ENCODE measurements at regions not wholly inside any gene's neighbourhood (a gene's known extent, or its start where the extent isn't known, plus 50 kb on each side); places are given as distances from the start of the nearest gene placed in this dataset.

GRCh38 chr1:87878873-87879272 lies 550.2 kb downstream of the LMO4 start:
- ATAC-seq (no peak), DNase-seq (no peak)
- intact Hi-C loops (cut with micrococcal nuclease): no loop called here

- intact Hi-C loops (cut with micrococcal nuclease): no loop called here
- DNase-seq (no peak), ATAC-seq (no peak)
Measured at GRCh38 chr1:87880098-87880760, 551.5 kb downstream of the LMO4 start.

DNA sequence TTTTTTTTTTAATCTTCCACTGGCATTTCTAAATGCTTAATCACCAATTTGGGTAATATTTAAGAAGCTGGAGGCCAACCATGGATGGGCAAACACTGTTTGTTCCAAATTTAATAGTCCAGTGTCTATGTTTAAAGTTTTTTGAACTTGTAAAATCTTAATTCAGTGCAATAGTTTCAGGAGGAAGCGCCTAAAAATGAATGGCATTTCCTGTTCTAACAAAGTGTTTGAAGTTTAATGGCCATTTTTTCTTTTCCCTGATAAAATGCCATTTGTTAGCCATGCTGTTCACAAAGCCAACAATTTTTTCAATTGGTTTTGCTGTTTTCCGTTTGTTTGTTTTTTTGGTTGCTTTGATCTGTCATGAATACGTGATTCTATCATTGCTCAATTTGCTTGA lies 552.1 kb downstream of the LMO4 start:
- ATAC-seq: no peak
- intact Hi-C loops (cut with micrococcal nuclease): no loop called here
- no peak for DNase-seq

DNA sequence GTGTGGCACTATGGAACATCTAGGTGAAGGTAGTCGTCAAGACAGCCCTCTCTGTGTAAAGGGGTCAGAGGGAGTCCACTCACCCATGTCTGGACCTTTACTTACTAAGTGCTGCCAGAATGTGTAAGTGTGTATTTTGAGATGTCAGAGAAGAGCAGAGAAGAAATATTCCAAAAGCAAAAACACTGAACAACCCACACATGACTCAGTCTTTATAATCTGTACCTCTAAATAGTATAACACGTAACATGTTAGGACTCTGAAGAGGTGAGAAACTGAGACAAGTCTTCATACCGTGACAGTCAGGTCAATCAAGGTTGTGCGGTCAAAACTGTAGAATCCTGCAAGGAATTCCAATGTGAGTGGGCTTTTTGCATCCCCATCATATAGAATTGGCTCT lies 555.2 kb downstream of the LMO4 start:
- DNase-seq (no peak), ATAC-seq (no peak)
- intact Hi-C loops (cut with micrococcal nuclease): no loop called here

DNA sequence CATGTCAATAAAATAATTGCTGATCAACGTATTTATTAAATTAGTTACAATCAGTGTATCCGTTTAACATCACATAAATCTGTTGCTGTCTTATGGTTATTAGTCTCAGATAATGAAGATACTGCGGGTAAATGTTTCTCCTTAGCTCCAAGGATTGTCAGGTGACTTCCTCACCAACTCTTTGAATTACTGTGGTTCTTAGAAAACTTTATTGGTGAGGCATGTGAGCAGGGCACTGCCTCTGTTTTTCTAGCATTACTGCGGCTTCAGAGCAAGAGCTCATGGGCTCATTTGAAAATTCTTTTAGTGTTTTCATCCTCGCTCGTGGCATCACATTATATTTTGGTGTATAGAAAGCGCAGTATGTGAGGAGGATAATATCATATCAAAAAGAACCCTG lies 555.9 kb downstream of the LMO4 start:
- ATAC-seq (no peak), DNase-seq (no peak)
- intact Hi-C loops (cut with micrococcal nuclease): no loop called here

DNA sequence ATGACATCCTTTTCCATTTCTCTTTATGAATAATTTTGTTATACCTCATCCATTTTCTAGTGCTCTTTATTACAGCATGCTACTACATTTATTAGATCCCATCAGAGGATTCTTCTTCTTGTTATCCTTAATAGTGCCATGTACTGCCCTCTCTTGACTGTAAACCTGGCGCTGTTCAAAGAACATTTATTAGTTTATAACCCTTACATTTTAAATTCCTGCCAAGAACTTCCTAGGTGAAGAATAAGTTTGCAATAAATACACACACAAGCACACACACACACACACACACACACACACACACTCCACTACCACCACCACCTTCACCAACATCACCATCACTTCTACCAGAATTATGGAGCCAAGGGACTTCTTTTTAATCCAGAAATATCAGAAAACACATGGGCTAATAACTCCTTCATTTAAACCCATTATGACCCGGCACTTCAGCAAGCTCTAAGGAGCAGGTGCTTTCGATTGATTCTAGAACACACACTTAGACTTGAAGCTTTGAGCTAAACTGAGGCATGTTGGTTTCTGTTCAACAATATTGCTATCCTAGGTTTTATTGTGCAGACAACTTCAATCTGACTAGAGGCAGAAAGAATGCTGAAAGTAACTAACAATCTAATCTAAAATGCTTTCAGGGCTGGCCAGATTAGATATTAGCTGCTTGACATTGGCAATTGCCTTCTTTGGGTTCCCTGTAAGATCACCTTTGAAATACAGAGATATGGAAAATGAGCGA lies 556.8 kb downstream of the LMO4 start:
- no peak for DNase-seq
- ATAC-seq: no peak
- intact Hi-C loops (cut with micrococcal nuclease): no loop called here

DNA sequence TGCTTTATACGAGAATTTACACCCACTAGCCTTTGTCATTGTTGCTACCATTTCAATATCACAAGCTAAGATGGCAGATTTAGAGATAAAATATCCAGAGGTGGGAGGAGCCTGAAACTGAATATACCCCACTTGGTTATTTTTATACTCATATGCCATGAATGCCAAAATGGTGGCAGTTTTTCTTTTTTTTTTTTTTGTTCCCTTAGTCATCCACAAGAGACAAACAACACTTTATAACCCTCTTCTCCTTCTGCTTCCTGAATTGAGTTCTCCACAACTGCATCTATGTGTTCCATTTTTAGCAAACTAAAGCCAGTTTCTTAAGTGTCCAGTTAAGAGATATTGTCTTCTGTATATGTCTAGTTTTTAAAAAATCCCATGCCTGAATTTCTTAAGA lies 558.4 kb downstream of the LMO4 start:
- DNase-seq (no peak), ATAC-seq (no peak)
- intact Hi-C loops (cut with micrococcal nuclease): no loop called here

- ATAC-seq (no peak), DNase-seq (no peak)
- intact Hi-C loops (cut with micrococcal nuclease): no loop called here
Measured at GRCh38 chr1:87888446-87888845, 559.8 kb downstream of the LMO4 start.

DNA sequence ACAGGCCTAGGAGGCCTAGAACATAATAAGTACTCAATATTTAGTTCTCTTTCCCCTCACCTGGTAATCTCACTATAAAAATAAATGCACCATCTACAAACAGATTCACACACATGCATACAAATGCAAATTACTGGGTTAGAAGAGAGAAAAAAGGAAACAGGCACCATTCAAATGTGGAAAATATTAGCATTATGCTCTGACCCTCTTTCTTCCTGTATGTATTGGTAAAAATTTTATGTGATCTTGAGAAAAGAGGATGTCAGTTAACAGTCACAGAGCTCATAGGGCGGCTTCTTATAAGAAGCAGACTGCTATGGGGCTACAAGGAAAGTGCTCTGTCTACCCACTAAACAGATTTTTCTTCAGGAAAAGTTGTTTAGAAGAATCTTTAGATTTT lies 565.4 kb downstream of the LMO4 start:
- ATAC-seq (no peak), DNase-seq (no peak)
- intact Hi-C loops (cut with micrococcal nuclease): no loop called here

- intact Hi-C loops (cut with micrococcal nuclease): no loop called here
- DNase-seq: no peak
- ATAC-seq: no peak
Measured at GRCh38 chr1:87897481-87897880, 568.8 kb downstream of the LMO4 start.

- DNase-seq (no peak), ATAC-seq (no peak)
- intact Hi-C loops (cut with micrococcal nuclease): no loop called here
Measured at GRCh38 chr1:87898431-87898830, 569.8 kb downstream of the LMO4 start.

GRCh38 chr1:87899017-87899416 lies 570.3 kb downstream of the LMO4 start:
- ATAC-seq: no peak
- intact Hi-C loops (cut with micrococcal nuclease): no loop called here

GRCh38 chr1:87899746-87900145 lies 571.1 kb downstream of the LMO4 start:
- ATAC-seq (no peak), DNase-seq (no peak)
- intact Hi-C loops (cut with micrococcal nuclease): no loop called here

More at GRCh38 chr1:87899017-87899416, 570.3 kb downstream of the LMO4 start:
- no peak for DNase-seq

- DNase-seq (no peak), ATAC-seq (peak; percentile 71)
- intact Hi-C loops (cut with micrococcal nuclease): no loop called here
Measured at GRCh38 chr1:87902830-87903229, 574.1 kb downstream of the LMO4 start.

DNA sequence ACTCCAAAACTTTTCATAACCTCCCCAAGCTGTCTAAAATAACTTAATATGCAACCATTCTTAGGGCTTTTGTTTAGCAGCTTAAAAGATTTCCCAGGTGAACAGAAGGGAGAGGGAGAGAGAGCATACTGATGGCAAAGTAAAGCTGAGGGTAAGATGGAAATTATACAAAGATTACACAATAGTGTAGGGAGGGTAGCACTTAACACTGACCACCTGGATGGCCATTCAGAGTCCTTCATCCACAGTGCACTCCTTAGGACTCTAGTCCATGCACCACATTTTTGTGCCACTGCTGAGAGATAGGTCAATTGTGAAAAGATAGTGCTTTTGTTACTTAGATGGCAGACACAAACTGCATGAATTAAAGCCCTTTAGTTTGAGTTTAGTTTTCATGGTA lies 574.6 kb downstream of the LMO4 start:
- intact Hi-C loops (cut with micrococcal nuclease): no loop called here
- ATAC-seq (no peak), DNase-seq (no peak)

GRCh38 chr1:87904651-87905050 lies 576.0 kb downstream of the LMO4 start:
- DNase-seq (no peak), ATAC-seq (no peak)

DNA sequence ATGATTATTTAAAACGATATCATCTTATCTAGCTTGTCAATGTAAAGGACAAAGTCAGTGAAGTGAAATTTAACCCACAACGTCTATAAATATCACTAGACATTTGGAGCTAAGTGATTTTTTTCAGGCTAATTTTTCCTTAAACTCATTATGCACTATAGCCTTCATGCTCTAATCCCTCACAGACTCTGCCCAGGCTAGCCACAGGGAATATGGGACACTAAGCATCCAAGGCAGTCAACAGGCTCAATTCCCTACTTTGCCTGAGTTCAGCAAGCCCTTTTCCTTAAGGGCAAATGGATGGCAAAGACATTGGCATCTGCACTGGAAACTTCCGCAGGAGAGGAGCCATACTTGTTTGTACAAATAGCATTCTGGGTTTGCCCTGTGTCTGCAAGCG lies 577.0 kb downstream of the LMO4 start:
- DNase-seq (no peak), ATAC-seq (no peak)
- intact Hi-C loops (cut with micrococcal nuclease): no loop called here

More at GRCh38 chr1:87904651-87905050, 576.0 kb downstream of the LMO4 start:
- intact Hi-C loops (cut with micrococcal nuclease): no loop called here

DNA sequence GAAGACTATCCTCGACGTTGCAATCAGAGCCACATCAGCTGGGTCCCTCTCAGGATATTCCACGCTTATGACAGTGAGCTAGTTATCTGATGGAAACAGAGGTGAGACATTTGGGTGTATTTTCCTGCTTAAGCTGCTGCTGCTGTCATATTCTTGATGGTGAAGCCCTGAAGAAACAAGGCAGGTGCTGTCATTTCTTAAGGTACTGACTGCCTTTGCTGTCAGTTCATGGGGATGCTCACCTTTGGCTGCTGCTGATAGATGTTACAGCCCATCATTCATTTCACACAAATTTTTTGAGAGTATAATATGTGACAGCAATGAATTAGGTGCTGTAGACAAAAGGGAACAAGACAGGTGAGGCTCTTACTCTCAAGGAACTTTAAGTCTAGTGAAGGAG lies 577.4 kb downstream of the LMO4 start:
- DNase-seq (no peak), ATAC-seq (no peak)
- intact Hi-C loops (cut with micrococcal nuclease): no loop called here

DNA sequence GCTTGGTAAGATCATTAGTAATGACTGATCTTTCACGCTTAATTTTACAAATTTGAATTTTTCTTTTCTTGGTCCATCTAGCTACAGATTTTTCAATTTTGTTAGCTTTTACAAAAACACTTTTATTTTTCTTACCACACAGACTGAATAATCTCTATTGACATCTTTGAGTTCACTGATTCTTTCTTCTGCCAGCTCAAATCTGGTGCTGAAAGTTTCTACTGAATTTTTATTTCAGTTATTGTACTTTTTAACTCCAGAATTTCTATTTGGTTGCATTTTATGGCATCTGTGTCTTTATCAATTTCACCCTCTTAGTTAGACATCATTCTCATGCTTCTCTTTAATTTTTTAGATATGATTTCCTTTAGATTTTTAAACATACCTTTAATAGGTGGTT lies 584.7 kb downstream of the LMO4 start:
- ATAC-seq (no peak), DNase-seq (no peak)
- intact Hi-C loops (cut with micrococcal nuclease): no loop called here

GRCh38 chr1:87914396-87914795 lies 585.7 kb downstream of the LMO4 start:
- ATAC-seq: no peak
- intact Hi-C loops (cut with micrococcal nuclease): no loop called here

GRCh38 chr1:87915771-87916170 lies 587.1 kb downstream of the LMO4 start:
- no peak for DNase-seq
- intact Hi-C loops (cut with micrococcal nuclease): no loop called here
- ATAC-seq: no peak

More at GRCh38 chr1:87914396-87914795, 585.7 kb downstream of the LMO4 start:
- DNase-seq: no peak

Data from left ventricle myocardium superior (tissue), 1 donor.